Prostate gland (tissue), 2 donors: ENCODE measurements at regions not wholly inside any gene's neighbourhood (a gene's known extent, or its start where the extent isn't known, plus 50 kb on each side); places are given as distances from the start of the nearest gene placed in this dataset.

Experiments
- CTCF ChIP-seq, 4 experiments: fragments of 200-600 bp in 2 of 4; fragments of 450-650 bp in 2 of 4; sonication (generic) in 2 of 4; IDR thresholded peaks; 1 replicate in 3 of 4; 2 replicates in 1 of 4; pipeline ENCODE4 v1.5.1; 2016 to 2019; ENCODE audit warnings: antibody characterized with exemption in 4 of 4, mild to moderate bottlenecking in 2 of 4, moderate library complexity in 2 of 4
- POLR2A ChIP-seq: fragments of 450-650 bp; IDR thresholded peaks from one replicate; pipeline ENCODE4 v1.6.1; 2016; ENCODE audit warnings: antibody characterized with exemption, mild to moderate bottlenecking
- POLR2AphosphoS5 ChIP-seq: sonication (generic); formaldehyde crosslinking; IDR thresholded peaks from one replicate; pipeline ENCODE4 v1.6.1; 2017; ENCODE audit warnings: antibody characterized with exemption

- TF ChIP-seq CTCF (IDR thresholded peaks at IDR 0.05) (no peak), POLR2AphosphoS5 (no peak), POLR2A (no peak)
Observed at GRCh38 chr17:69744512-69745070, 330.1 kb downstream of the MAP2K6 start.
